GM13976 (cell line): ENCODE measurements at regions not wholly inside any gene's neighbourhood (a gene's known extent, or its start where the extent isn't known, plus 50 kb on each side); places are given as distances from the start of the nearest gene placed in this dataset.

ENCODE experiments used
- DNase-seq: peaks from one replicate; pipeline ENCODE4 v3.0.0; 2012; ENCODE audit warnings: low spot score
- in situ Hi-C: fragments of 300-500 bp; cut with MboI; formaldehyde crosslinking; loops from one replicate; pipeline ENCODE4 v1.12.0; 2022; ENCODE audit warnings: low sequenced_read_pairs, mixed read lengths, inconsistent platforms; ENCODE audit not compliant: unreplicated experiment
- TF ChIP-seq, protein P1 (sequence below): IDR thresholded peaks from 2 replicates; pipeline ENCODE4 v1.5.1; 2012; ENCODE audit warnings: borderline replicate concordance, mild to moderate bottlenecking; ENCODE audit not compliant: insufficient read depth; ENCODE audit errors: extremely low read depth, missing control alignments, control extremely low read depth

DNA sequence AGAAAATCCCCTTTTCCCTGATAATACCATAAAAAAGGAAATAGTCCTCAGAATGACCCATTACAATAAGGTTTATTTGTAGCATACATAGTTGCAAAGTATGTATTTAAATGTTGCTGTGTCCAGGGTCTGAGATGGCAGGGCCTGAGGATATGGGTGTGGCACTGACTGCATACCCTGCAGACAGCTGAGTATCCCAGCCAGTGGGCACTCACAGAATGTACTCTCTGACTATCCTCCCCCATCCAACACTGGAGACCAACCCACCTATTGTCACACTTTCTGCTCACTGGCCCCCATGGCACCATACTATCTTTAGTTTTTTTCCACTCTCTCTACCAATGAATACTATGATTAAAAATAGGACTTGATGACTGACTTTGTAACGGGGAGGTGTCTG is 215.8 kb upstream of the FOXA2 start:
- in situ Hi-C loops: no loop called here
- TF ChIP-seq, protein P1, sequence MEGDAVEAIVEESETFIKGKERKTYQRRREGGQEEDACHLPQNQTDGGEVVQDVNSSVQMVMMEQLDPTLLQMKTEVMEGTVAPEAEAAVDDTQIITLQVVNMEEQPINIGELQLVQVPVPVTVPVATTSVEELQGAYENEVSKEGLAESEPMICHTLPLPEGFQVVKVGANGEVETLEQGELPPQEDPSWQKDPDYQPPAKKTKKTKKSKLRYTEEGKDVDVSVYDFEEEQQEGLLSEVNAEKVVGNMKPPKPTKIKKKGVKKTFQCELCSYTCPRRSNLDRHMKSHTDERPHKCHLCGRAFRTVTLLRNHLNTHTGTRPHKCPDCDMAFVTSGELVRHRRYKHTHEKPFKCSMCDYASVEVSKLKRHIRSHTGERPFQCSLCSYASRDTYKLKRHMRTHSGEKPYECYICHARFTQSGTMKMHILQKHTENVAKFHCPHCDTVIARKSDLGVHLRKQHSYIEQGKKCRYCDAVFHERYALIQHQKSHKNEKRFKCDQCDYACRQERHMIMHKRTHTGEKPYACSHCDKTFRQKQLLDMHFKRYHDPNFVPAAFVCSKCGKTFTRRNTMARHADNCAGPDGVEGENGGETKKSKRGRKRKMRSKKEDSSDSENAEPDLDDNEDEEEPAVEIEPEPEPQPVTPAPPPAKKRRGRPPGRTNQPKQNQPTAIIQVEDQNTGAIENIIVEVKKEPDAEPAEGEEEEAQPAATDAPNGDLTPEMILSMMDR: no peak
- DNase-seq: no peak

DNA sequence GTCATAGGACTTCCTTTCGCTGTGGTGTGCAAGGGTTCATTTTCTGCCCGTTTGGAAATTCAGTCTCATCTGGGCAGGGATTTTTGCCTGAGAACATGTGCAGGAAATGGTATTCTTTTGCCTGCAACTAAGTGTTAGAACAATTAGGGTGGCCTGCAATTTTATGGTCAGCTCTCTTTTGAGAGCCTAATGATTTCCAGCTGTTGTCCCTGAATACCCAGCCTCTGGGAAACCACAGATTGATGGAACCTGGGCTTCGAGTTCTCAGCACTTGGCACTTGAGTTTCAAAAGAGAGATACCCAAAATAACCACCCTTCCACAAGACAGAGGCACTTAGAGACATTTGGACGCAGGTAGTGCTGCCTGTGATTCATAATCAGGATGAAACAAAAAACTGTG is 217.2 kb upstream of the FOXA2 start:
- no peak for DNase-seq
- TF ChIP-seq, protein P1: no peak
- in situ Hi-C loops: no loop called here

DNA sequence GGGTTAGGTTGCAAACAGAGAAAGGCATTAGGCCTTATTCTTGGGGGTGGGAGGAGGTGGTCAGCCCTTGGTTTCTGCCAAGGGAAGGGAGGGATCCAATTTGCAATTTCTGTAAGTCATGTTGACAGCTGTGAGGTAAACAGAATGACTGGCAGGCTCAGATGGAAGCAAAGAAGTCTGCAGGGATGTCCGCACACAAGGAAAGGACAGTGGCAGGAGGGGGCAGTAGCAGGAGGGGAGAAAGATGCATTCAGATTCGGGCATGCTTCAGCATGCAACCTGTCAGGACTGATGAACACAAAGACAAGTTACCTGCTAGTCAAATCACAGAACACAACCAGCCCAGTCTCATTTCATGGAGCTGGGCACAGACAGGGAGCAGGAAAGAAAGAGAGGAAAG is 217.9 kb upstream of the FOXA2 start:
- no peak for DNase-seq
- TF ChIP-seq, protein P1: no peak
- in situ Hi-C loops: no loop called here

DNA sequence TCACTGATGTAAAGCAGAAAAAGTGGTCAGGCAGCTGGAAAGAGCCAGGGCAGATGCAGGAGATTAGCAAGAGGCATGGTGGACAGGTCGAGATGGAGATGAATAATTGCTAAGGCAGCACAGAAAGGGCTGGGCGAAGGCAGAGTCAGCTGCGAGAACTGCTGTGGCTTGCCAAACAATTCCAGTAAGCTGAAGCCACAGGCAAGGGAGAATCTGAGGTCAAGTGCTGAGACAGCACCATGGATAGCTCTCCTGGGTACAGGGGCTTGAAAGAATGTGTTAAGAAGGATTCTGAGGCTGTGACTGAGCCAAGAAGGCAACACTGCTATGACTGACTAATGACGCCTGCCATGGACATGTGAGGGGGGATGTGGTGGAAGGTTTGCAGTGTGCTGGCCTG is 220.8 kb upstream of the FOXA2 start:
- DNase-seq: no peak
- in situ Hi-C loops: no loop called here
- TF ChIP-seq, protein P1: no peak

DNA sequence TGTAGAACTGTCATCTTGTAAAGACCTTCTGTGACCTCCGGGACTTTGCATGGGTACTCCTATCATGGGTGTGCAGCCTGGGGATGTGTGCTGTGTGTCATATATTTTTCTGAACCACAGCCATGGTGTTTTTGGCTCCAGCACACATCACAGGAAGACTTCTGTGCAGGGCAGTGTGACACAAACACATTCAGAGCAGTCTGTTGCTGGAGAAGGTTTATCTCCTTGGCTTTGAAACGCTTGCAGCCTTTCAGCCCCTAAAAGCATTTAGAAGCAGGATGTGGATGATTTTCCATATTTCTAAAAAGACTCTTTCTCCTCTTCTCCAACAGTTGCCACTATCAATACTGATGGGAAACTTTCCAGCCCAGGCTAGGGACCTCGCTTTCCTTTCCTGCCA is 221.6 kb upstream of the FOXA2 start:
- DNase-seq: no peak
- in situ Hi-C loops: no loop called here
- TF ChIP-seq, protein P1: no peak

DNA sequence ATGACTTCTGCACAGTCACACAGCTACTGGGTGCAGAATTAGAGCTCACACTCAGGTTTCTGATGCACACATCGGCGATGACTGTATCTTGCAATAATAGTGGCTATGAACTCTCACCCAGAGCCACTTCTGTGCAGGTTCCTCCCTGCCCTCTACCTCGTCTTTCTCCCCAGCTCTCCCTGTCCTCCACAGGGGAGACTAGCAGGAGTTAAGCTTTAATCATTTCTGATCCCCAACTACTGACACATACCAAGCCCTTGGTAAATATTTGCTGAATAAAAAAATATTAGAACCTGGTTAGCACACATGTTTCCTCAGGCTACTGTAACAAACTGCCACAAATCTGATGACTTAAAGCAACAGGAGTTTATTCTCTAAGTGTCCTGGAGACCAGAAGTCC is 222.7 kb upstream of the FOXA2 start:
- DNase-seq: no peak
- TF ChIP-seq, protein P1: no peak
- in situ Hi-C loops: no loop called here
